Hepatocyte (in vitro differentiated cells): ENCODE measurements at regions not wholly inside any gene's neighbourhood (a gene's known extent, or its start where the extent isn't known, plus 50 kb on each side); places are given as distances from the start of the nearest gene placed in this dataset.

Experiments used
- DNase-seq: peaks from one replicate; pipeline ENCODE4 v3.0.0-alpha.2; 2016; ENCODE audit warnings: low spot score
- H2AFZ ChIP-seq: fragments of 200-600 bp; sonication (generic); 2 replicates; pipeline ENCODE4 v1.6.0; 2016; ENCODE audit warnings: antibody characterized with exemption, mild to moderate bottlenecking
- H3K27ac ChIP-seq: fragments of 200-600 bp; sonication (generic); 2 replicates; pipeline ENCODE4 v1.5.1; 2016; ENCODE audit warnings: mild to moderate bottlenecking
- H3K27me3 ChIP-seq: fragments of 200-600 bp; sonication (generic); 2 replicates; pipeline ENCODE4 v1.6.1; 2016
- H3K36me3 ChIP-seq: fragments of 200-600 bp; sonication (generic); replicated peaks from 2 replicates; pipeline ENCODE4 v1.5.1; 2016; ENCODE audit warnings: low read depth; ENCODE audit not compliant: insufficient read depth
- H3K4me1 ChIP-seq: fragments of 200-600 bp; sonication (generic); 2 replicates; pipeline ENCODE4 v1.5.1; 2016; ENCODE audit warnings: mild to moderate bottlenecking, moderate library complexity; ENCODE audit not compliant: insufficient read depth
- H3K4me2 ChIP-seq: fragments of 200-600 bp; sonication (generic); 2 replicates; pipeline ENCODE4 v1.6.0; 2016
- H3K4me3 ChIP-seq: fragments of 200-600 bp; sonication (generic); 2 replicates; pipeline ENCODE4 v1.5.1; 2016; ENCODE audit warnings: mild to moderate bottlenecking
- H3K79me2 ChIP-seq: fragments of 200-600 bp; sonication (generic); 2 replicates; pipeline ENCODE4 v1.6.0; 2017; ENCODE audit warnings: mild to moderate bottlenecking
- H3K9me2 ChIP-seq: fragments of 200-600 bp; sonication (generic); replicated peaks from 2 replicates; pipeline ENCODE4 v1.6.0; 2017; ENCODE audit warnings: mild to moderate bottlenecking; ENCODE audit not compliant: insufficient read depth
- H3K9me3 ChIP-seq: fragments of 200-600 bp; sonication (generic); 2 replicates; pipeline ENCODE4 v1.5.1; 2016; ENCODE audit warnings: low read depth, mild to moderate bottlenecking
- H4K20me1 ChIP-seq: fragments of 200-600 bp; sonication (generic); 2 replicates; pipeline ENCODE4 v1.6.0; 2016; ENCODE audit warnings: mild to moderate bottlenecking; ENCODE audit not compliant: insufficient read depth, poor library complexity, severe bottlenecking
- EZH2 ChIP-seq: fragments of 200-600 bp; sonication (generic); IDR thresholded peaks from 2 replicates; pipeline ENCODE4 v1.6.1; 2016; ENCODE audit warnings: antibody characterized with exemption, mild to moderate bottlenecking, borderline replicate concordance
- EZH2phosphoT487 ChIP-seq: fragments of 200-600 bp; sonication (generic); IDR thresholded peaks from one replicate; pipeline ENCODE4 v1.6.1; 2018; ENCODE audit warnings: antibody characterized with exemption, mild to moderate bottlenecking, low read depth, moderate library complexity; ENCODE audit not compliant: unreplicated experiment, severe bottlenecking
- WGBS: methylation state at CpG from one replicate; pipeline ENCODE4 v1.1.6; 2016; ENCODE audit warnings: low lambda C conversion rate; ENCODE audit errors: missing lambda C conversion rate; 5-methylcytosine and 5-hydroxymethylcytosine counted together
- TF ChIP-seq, protein P1 (sequence below): fragments of 200-600 bp; sonication (generic); IDR thresholded peaks from 2 replicates; pipeline ENCODE4 v1.5.1; 2016; ENCODE audit warnings: antibody characterized with exemption, mild to moderate bottlenecking; ENCODE audit not compliant: poor library complexity

DNA sequence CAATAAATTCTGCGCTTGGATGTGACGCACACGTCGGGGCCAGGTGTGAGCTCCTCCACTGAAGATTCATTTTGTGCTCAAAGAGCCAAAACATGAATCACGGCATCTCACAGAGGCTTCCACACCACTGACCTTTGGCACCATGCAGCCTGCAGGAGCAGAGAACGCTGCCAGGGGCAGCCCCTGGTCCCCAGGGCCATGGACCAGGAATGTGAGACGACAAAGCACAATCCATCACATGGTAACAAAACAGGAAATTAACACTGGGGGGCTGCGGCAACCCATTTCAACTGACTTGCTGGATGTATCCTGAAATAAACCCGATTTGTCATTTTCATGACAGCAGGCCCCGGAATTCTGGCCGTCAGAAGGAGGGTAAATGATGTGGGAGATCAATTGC is 167.5 kb upstream of the IGF1R start:
- H4K20me1 ChIP-seq, result no peaks in the 10 kb centered on the region
- no peak overlapping the region for H3K4me3 ChIP-seq
- H3K4me1 ChIP-seq, result no peaks in the 10 kb centered on the region
- H3K9me2 ChIP-seq, result no peaks in the 10 kb centered on the region
- H3K9me3 ChIP-seq, result peaks cover under 1% of the 10 kb centered on the region
- TF ChIP-seq, protein P1, sequence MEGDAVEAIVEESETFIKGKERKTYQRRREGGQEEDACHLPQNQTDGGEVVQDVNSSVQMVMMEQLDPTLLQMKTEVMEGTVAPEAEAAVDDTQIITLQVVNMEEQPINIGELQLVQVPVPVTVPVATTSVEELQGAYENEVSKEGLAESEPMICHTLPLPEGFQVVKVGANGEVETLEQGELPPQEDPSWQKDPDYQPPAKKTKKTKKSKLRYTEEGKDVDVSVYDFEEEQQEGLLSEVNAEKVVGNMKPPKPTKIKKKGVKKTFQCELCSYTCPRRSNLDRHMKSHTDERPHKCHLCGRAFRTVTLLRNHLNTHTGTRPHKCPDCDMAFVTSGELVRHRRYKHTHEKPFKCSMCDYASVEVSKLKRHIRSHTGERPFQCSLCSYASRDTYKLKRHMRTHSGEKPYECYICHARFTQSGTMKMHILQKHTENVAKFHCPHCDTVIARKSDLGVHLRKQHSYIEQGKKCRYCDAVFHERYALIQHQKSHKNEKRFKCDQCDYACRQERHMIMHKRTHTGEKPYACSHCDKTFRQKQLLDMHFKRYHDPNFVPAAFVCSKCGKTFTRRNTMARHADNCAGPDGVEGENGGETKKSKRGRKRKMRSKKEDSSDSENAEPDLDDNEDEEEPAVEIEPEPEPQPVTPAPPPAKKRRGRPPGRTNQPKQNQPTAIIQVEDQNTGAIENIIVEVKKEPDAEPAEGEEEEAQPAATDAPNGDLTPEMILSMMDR, result no peak
- TF ChIP-seq EZH2phosphoT487 (no peak), EZH2 (no peak)
- no peaks in the 10 kb centered on the region for H3K27me3 ChIP-seq
- no peak overlapping the region for H2AFZ ChIP-seq
- DNase-seq, result no peak
- WGBS, result 86% methylated on average over 11 of the region's 11 CpGs
- H3K4me2 ChIP-seq, result no peak overlapping the region
- no peaks in the 10 kb centered on the region for H3K36me3 ChIP-seq
- H3K79me2 ChIP-seq, result no peaks in the 10 kb centered on the region
- no peak overlapping the region for H3K27ac ChIP-seq

DNA sequence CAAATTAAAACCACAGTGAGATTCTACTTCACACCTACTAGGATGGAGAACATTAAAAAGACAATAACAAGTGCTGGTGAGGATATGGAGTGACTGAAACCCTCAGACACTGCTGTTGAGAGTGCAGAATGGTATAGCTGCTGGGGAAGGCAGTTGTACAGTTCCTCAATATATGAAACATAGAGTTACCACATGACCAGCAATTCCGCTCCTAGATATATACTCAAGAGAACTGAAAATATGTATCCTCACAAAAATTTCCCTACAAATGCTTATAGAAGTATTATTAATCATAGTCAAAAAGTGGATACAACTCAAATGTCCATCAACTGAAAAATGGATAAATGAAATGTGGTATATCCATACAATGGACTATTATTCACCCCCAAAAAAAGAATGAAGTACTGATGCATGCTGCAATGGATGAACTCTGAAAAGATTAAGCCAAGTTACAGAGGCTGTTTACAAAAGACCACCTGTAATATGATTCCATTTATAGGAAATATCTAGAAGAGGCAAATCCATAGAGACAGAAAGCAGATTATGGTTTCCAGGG is 164.7 kb upstream of the IGF1R start:
- DNase-seq, result no peak
- WGBS, result 100% methylated on average over 1 of the region's 1 CpG

DNA sequence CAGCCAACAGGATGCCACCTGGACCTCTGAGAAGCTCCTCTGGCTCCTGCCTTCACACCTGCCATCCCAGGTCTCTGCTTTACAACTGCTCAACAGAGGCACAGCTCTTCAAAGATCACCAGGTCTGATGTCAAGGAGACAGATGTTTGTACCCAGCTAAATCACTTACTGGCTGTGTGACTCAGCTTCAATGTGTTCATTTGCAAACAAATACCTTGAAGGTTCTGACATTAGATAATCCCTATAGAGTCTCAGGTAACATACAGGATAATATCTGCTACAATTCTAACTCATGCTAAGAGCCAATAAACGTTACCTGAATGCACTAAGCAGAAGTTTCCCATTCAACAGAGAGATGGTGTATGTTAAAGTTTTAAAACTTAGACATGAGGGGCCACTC is 163.4 kb upstream of the IGF1R start:
- H3K4me1 ChIP-seq, result no peaks in the 10 kb centered on the region
- DNase-seq, result no peak
- no peaks in the 10 kb centered on the region for H3K9me2 ChIP-seq
- no peaks in the 10 kb centered on the region for H3K27me3 ChIP-seq
- WGBS, result 48% methylated on average over 1 of the region's 1 CpG
- H3K79me2 ChIP-seq, result no peaks in the 10 kb centered on the region
- H4K20me1 ChIP-seq, result no peaks in the 10 kb centered on the region
- no peaks in the 10 kb centered on the region for H3K36me3 ChIP-seq
- TF ChIP-seq, protein P1, result no peak
- TF ChIP-seq EZH2phosphoT487, result no peak
- no peaks in the 10 kb centered on the region for H3K9me3 ChIP-seq
- H2AFZ ChIP-seq, result no peak overlapping the region
- no peak overlapping the region for H3K4me2 ChIP-seq
- H3K27ac ChIP-seq, result no peak overlapping the region
- H3K4me3 ChIP-seq, result no peak overlapping the region

More for the DNA sequence above, 164.7 kb upstream of the IGF1R start:
- Histone ChIP-seq H3K9me3 (no peaks in the 10 kb centered on the region), H2AFZ (no peak overlapping the region), H3K4me2 (no peak overlapping the region), H3K27me3 (no peaks in the 10 kb centered on the region), H3K9me2 (no peaks in the 10 kb centered on the region), H3K79me2 (no peaks in the 10 kb centered on the region), H3K4me1 (no peaks in the 10 kb centered on the region), H3K4me3 (no peak overlapping the region), H4K20me1 (no peaks in the 10 kb centered on the region), H3K36me3 (no peaks in the 10 kb centered on the region), H3K27ac (no peak overlapping the region)
- TF ChIP-seq EZH2 (no peak), EZH2phosphoT487 (no peak)
- TF ChIP-seq, protein P1, result no peak

DNA sequence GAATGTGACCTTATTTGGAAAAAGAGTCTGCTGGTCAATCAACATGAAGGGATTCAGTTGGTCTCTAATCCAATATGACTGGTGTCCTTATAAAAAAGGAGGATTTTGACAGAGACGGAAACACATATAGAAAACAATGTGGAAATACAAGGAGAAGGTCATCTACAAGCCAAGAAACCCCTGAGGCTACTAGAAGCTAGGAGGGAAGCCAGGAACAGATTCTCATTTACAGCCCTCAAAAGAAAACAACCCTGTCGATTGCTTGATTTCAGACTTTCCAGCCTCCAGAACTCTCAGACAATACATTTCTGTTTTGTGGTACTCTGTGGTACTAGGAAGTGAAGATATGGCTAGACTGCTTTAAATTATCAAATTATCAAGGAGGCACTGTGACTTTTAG is 162.9 kb upstream of the IGF1R start:
- Histone ChIP-seq H3K27ac (no peak overlapping the region), H3K79me2 (no peaks in the 10 kb centered on the region), H3K4me1 (no peaks in the 10 kb centered on the region), H3K9me3 (no peaks in the 10 kb centered on the region), H3K27me3 (no peaks in the 10 kb centered on the region), H3K4me3 (no peak overlapping the region), H3K9me2 (no peaks in the 10 kb centered on the region), H3K36me3 (no peaks in the 10 kb centered on the region), H4K20me1 (no peaks in the 10 kb centered on the region), H2AFZ (no peak overlapping the region), H3K4me2 (no peak overlapping the region)
- TF ChIP-seq, protein P1, result no peak
- TF ChIP-seq EZH2 (no peak), EZH2phosphoT487 (no peak)
- WGBS, result 69% methylated on average over 2 of the region's 2 CpGs
- no peak for DNase-seq
